AG10803 (cell line): ENCODE measurements at regions not wholly inside any gene's neighbourhood (a gene's known extent, or its start where the extent isn't known, plus 50 kb on each side); places are given as distances from the start of the nearest gene placed in this dataset.

Experiments used
- DNase-seq: peaks from one replicate; pipeline ENCODE4 v3.0.0; 2010; ENCODE audit warnings: low read depth
- H3K4me3 ChIP-seq: 2 replicates; pipeline ENCODE4 v1.5.1; 2011; ENCODE audit warnings: mild to moderate bottlenecking, low read length, control low read depth
- TF ChIP-seq, protein P1 (sequence below): conservative IDR thresholded peaks from 2 replicates; pipeline ENCODE4 v1.5.1; 2011; ENCODE audit warnings: mild to moderate bottlenecking, low read length, control low read depth, inconsistent platforms

- no peak overlapping the region for H3K4me3 ChIP-seq
Observed at GRCh38 chr11:15476371-15476917, 361.7 kb downstream of the INSC start.

GRCh38 chr11:15481871-15482270, 367.1 kb downstream of the INSC start:
- H3K4me3 ChIP-seq, result no peak overlapping the region
- TF ChIP-seq, protein P1, sequence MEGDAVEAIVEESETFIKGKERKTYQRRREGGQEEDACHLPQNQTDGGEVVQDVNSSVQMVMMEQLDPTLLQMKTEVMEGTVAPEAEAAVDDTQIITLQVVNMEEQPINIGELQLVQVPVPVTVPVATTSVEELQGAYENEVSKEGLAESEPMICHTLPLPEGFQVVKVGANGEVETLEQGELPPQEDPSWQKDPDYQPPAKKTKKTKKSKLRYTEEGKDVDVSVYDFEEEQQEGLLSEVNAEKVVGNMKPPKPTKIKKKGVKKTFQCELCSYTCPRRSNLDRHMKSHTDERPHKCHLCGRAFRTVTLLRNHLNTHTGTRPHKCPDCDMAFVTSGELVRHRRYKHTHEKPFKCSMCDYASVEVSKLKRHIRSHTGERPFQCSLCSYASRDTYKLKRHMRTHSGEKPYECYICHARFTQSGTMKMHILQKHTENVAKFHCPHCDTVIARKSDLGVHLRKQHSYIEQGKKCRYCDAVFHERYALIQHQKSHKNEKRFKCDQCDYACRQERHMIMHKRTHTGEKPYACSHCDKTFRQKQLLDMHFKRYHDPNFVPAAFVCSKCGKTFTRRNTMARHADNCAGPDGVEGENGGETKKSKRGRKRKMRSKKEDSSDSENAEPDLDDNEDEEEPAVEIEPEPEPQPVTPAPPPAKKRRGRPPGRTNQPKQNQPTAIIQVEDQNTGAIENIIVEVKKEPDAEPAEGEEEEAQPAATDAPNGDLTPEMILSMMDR, result no peak

More at GRCh38 chr11:15476371-15476917, 361.7 kb downstream of the INSC start:
- TF ChIP-seq, protein P1, result no peak
- DNase-seq, result no peak

GRCh38 chr11:15483205-15483604, 368.5 kb downstream of the INSC start:
- no peak for DNase-seq
- H3K4me3 ChIP-seq, result no peak overlapping the region
- TF ChIP-seq, protein P1, result no peak

More at GRCh38 chr11:15481871-15482270, 367.1 kb downstream of the INSC start:
- DNase-seq, result no peak

DNA sequence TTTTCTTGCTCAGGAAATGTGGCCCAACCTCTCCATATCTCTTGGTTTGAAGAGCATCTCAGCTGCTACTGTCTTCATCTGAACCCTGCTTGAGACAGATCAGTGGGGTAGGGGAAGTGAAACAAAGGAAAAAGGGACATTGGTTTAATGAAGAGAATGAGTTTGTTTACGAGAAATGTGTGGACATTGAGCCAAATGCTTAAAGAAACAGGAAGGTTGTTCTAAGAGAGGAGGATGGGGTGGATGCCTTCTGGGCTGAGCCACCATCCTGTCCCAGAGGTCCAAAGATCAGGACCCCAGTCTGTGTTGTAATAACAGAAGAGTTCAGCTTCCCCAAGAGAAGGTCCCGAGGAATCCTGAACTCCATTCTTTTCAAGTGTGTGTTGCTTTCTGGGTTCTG, 369.7 kb downstream of the INSC start:
- DNase-seq, result no peak

DNA sequence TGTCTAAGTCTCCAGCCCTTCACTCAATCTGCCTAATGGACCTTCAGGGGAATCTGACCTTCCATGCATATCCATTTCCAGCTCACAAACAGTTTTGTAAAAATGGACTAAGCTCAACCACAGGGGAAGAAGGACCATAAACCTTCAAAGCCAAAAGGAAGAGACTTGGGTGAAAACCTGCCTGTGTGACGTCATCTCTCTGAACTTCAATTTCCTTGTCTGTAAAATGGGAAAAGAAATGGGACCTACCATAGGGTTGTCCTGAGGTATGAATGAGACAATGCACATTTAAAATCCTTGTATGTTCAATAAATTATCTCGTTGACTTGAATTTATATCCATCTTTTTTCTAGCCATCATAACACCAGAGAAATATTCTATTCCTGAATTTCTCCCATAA, 370.7 kb downstream of the INSC start:
- no peak overlapping the region for H3K4me3 ChIP-seq
- TF ChIP-seq, protein P1, result no peak
- DNase-seq, result no peak

More for the DNA sequence above, 369.7 kb downstream of the INSC start:
- TF ChIP-seq, protein P1, result no peak
- H3K4me3 ChIP-seq, result no peak overlapping the region

GRCh38 chr11:15489281-15489680, 374.6 kb downstream of the INSC start:
- DNase-seq, result no peak
- TF ChIP-seq, protein P1, result no peak
- H3K4me3 ChIP-seq, result no peak overlapping the region

GRCh38 chr11:15490535-15490934, 375.8 kb downstream of the INSC start:
- DNase-seq, result no peak
- TF ChIP-seq, protein P1, result no peak
- no peak overlapping the region for H3K4me3 ChIP-seq
